IPS DF 19.7 (cell line): ENCODE measurements at regions not wholly inside any gene's neighbourhood (a gene's known extent, or its start where the extent isn't known, plus 50 kb on each side); places are given as distances from the start of the nearest gene placed in this dataset.
"Not testable (repeated sequence)": the region's sequence is repeated elsewhere in the genome, so short reads cannot be mapped to it uniquely, and the experiment has no call there.

Source experiments
- DNase-seq: peaks from one replicate; pipeline ENCODE4 v3.0.0-alpha.2; 2013; ENCODE audit warnings: low read depth, low spot score

DNA sequence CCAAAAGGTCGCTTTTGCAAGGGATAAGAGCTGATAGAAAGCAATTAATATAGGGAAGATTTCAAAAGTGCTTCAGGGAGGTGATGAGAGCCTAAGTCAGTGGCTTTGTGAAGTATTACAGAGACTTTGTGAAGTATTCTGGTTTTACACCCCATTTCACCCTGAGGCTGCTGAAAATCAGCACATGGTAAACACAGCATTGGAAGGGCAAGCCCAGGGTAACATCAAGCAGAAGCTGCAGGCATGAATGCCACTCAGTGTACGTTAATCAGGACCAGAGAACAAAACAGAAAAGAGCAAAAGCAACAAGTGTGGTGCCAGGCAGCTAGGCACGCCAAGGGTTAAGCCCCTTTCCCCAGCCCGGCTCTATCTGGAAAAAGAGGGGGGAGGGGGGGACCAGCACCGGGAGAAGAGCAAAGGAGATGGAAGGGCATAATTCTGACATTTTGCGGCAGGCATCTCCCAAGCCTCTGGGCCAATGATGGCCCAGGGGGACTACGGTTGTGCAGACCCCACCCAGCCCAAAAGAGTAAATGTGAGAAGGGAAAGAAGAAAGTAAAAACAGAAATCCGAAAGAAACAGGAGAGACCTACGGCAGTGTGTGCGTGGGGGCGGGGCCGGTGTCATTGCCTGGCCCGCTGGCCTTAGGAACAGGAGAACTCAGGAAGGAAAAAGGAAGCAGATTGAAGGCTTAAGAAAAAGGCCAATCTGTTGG is 58.9 kb downstream of the DHRS2 start:
- no peak for DNase-seq

DNA sequence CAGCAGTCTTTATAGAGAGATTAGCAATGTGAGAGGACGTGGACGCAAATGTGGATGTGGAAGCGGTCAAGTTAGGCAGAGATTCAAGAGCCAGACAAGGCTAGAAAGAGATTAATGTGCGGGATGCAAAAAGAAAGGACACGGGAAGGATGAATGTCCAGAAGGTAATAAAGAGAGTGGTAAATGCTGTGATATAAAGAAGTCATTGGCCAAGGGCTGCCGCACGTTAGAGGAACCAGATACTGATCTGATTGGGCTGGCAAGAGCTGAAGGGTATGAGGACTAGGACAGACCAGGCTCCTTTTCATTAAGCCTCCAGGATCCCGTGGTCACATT is 59.5 kb downstream of the DHRS2 start:
- DNase-seq = no peak

GRCh38 chr14:23696701-23697239 is 60.6 kb downstream of the DHRS2 start:
- DNase-seq = no peak

GRCh38 chr14:23697680-23698079 is 61.5 kb downstream of the DHRS2 start:
- DNase-seq = no peak

- DNase-seq = no peak
Observed at GRCh38 chr14:23702656-23703426, 66.7 kb downstream of the DHRS2 start.

GRCh38 chr14:23704890-23705289 is 68.7 kb downstream of the DHRS2 start:
- DNase-seq = no peak

DNA sequence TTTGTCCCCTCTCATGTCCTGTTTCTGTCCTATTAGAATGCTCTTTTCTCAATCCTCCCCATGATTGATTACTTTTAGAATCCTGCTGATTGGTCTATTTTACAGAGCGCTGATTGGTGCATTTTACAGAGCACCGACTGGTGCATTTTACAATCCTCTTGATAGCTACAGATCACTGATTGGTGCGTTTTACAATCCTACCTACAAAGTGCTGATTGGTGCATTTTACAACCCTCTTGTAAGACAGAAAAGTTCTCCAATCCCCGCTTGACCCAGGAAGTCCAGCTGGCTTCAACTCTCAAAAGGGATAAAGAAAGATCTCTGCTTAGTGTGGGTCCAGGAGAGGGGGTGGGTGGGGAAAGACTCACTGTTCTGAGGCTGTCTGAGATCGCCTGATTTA is 71.3 kb downstream of the DHRS2 start:
- DNase-seq = no peak

GRCh38 chr14:23708343-23708742 is 72.2 kb downstream of the DHRS2 start:
- DNase-seq = no peak

- DNase-seq = no peak
Observed at GRCh38 chr14:23709923-23710322, 73.8 kb downstream of the DHRS2 start.

DNA sequence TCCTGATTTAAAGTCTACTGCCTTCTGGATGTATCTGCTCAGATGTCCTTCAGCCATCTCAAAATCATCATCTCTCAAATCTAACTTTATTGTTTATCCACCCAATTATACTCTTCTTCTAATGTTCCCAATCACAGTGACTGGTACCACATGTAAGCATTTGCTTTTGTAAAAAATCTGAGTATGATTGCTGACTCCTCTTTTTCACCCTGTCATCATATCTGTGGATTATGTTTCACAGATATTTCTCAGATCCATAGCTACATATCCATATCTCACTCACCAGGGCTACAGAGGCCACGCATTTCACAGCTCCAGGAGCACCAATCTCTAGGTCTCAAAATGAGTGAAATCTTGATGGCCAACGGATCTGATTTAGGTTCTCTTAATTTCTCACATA is 76.1 kb downstream of the DHRS2 start:
- DNase-seq = no peak

DNA sequence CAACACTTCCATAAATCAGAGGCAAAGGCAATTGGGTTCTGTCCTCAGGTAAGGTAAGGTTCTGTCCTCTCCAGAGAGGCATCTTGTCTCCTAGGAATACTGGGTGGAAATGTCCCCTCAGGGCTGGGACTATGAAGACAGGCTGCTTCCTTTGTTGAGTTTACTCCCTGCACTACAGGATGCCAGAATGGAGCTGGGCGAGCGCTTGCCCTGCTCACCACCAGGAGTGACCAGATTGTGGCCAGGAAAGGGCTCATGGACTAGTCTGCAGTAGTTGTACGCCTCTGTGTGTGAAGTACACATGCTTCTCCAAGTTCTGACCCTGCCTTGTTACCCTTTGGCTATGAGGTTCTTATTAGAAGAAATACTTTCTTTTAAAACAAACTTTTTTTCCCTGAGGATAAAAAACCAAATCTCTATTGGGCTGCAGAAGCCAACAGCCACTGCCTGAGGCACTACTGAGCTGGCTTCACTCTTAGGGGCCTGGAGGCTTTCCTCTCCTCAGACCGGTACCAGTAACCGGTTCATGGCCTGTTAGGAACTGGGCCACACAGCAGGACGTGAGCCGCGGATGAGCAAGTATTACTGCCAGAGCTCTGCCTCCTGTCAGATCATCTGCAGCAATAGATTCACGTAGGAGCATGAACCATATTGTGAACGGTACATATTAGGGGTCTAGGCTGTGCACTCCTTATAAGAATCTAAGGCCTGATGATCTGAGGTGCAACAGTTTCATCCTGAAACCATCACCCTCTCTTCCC is 83.2 kb downstream of the DHRS2 start:
- no peak for DNase-seq

- no peak for DNase-seq
Observed at GRCh38 chr14:23722675-23723074, 86.5 kb downstream of the DHRS2 start.

GRCh38 chr14:23723911-23724310 is 87.7 kb downstream of the DHRS2 start:
- DNase-seq = no peak

DNA sequence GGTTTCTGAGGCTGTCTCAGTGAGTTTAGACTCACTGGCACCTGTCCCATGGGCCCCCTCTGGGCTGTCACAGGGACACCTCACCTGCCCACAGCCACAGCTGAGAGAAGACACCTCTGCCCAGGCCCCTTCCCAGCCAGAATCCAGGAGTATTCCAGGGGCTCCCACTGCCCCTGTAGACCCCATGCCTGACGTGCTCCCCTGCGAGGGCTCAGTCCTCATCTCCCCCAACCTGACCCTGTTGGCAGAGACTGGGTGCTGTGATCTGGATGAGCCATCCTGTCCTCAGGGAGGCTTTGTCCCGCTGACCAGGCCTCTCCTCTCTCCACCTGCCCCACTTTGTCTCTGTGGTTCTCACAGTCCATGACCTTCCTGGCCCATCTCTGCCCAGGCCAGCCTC is 89.4 kb downstream of the DHRS2 start:
- DNase-seq = no peak

- no peak for DNase-seq
Observed at GRCh38 chr14:23725980-23726710, 90.0 kb downstream of the DHRS2 start.

GRCh38 chr14:23727566-23728335 is 91.6 kb downstream of the DHRS2 start:
- DNase-seq = peak; percentile 25

DNA sequence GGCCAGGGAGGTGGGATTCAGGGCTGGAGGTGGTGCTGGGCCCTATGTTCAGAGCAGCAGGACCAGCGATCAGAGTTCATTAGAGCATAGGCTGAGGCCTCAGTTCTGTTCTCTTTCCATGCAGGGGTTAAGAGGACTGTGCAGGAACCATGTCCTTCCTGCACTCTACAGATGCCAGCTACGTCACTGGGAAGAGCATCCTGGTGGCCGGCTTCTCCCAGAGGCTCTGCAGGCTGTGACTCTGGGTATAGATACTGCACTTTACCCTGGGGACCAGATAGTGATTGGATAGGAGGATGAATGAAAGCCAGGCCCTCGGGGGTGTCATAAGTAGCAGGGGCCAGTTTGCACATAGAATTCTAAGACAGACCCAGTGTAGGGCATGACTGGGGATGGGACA is 92.6 kb downstream of the DHRS2 start:
- DNase-seq = no peak

- DNase-seq = peak; percentile 7
Observed at GRCh38 chr14:23729720-23730387, 93.7 kb downstream of the DHRS2 start.

- DNase-seq = no peak
Observed at GRCh38 chr14:23735394-23735793, 99.2 kb downstream of the DHRS2 start.

DNA sequence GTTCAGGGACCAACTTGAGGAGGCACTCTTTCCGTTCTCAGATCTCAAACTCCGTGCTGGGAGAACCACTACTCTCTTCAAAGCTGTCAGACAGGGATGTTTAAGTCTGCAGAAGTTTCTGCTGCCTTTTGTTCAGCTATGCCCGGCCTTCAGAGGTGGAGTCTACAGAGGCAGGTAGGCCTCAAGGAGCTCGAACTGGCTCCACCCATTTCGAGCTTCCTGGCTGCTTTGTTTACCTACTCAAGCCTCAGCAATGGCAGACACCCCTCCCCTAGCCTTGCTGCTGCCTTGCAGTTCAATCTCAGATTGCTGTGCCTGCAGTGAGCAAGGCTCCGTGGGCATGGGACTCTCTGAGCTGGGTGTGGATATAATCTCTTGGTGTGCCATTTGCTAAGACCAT is 108.2 kb downstream of the DHRS2 start:
- DNase-seq = not testable (repeated sequence)
